ENCODE measurements at regions not wholly inside any gene's neighbourhood (a gene's known extent, or its start where the extent isn't known, plus 50 kb on each side); places are given as distances from the start of the nearest gene placed in this dataset.

DNA sequence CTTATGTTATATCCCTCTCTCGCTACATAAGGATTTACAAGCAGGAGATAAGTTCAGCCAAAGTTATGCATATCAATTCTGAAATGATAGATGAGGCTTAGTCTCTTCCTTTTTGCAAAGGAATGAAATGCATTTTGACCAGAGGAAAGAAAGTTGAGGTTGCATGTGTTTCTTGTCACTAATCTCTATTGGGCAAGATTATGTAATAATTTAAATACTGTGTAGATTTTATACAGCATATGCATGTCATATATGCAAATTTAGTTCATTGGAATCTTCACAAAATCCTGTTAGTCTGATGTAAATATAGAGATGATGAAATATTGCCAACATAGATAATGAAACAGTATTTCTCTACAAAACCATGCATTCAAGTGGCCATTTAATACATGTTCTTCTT is 858.7 kb upstream of the RAG2 start:
- TF ChIP-seq CTCF (IDR thresholded peaks at IDR 0.05) (no peak), POLR2A (IDR thresholded peaks at IDR 0.05) (no peak)
